Left lung (tissue), 4 donors: ENCODE measurements at regions not wholly inside any gene's neighbourhood (a gene's known extent, or its start where the extent isn't known, plus 50 kb on each side); places are given as distances from the start of the nearest gene placed in this dataset.

Experiments used
- ATAC-seq: fragments of 200-7000 bp; cut with Tn5 transposase; one replicate; pipeline ENCODE4 v1.9.1; 2020; ENCODE audit warnings: moderate library complexity
- DNase-seq, 4 donors: peaks; one replicate each; pipeline ENCODE4 v3.0.0-alpha.2; 2013 to 2020
- H3K27ac ChIP-seq, 2 donors: fragments of 200-600 bp; sonication (generic) in 1 of 2; one replicate each; pipeline versions ENCODE4 v1.5.0 to v1.8.0; 2020 to 2021
- H3K27me3 ChIP-seq, 2 donors: fragments of 200-600 bp; sonication (generic) in 1 of 2; one replicate each; pipeline versions ENCODE4 v1.5.0 to v1.8.0; 2020 to 2021
- H3K36me3 ChIP-seq, 2 donors: fragments of 200-600 bp; sonication (generic) in 1 of 2; one replicate each; pipeline versions ENCODE4 v1.5.0 to v1.8.0; 2020 to 2021
- H3K4me1 ChIP-seq, 2 donors: fragments of 200-600 bp; one replicate each; pipeline ENCODE4 v1.8.0; 2021
- H3K4me3 ChIP-seq, 2 donors: fragments of 200-600 bp; sonication (generic) in 1 of 2; one replicate each; pipeline versions ENCODE4 v1.5.0 to v1.8.0; 2020 to 2021; ENCODE audit warnings: mild to moderate bottlenecking in 1 of 2
- H3K9me3 ChIP-seq, 2 donors: fragments of 200-600 bp; sonication (generic) in 1 of 2; one replicate each; pipeline versions ENCODE4 v1.5.0 to v1.8.0; 2020 to 2021
- intact Hi-C, 2 donors: fragments of 100-400 bp; cut with DNase I; formaldehyde crosslinking; loops; one replicate each; pipeline versions ENCODE4 v1.11.2 to v1.14.2; 2022
- TF ChIP-seq, protein P1 (sequence below), 2 donors: fragments of 200-600 bp; sonication (generic) in 1 of 2; IDR thresholded peaks; one replicate each; pipeline versions ENCODE4 v1.5.0 to v1.8.0; 2021; ENCODE audit warnings: antibody characterized with exemption in 2 of 2
- donor health status: DM: no; HTN: yes; CAD: no.
- donor health status: DM: no; HTN: no; CAD: no.

DNA sequence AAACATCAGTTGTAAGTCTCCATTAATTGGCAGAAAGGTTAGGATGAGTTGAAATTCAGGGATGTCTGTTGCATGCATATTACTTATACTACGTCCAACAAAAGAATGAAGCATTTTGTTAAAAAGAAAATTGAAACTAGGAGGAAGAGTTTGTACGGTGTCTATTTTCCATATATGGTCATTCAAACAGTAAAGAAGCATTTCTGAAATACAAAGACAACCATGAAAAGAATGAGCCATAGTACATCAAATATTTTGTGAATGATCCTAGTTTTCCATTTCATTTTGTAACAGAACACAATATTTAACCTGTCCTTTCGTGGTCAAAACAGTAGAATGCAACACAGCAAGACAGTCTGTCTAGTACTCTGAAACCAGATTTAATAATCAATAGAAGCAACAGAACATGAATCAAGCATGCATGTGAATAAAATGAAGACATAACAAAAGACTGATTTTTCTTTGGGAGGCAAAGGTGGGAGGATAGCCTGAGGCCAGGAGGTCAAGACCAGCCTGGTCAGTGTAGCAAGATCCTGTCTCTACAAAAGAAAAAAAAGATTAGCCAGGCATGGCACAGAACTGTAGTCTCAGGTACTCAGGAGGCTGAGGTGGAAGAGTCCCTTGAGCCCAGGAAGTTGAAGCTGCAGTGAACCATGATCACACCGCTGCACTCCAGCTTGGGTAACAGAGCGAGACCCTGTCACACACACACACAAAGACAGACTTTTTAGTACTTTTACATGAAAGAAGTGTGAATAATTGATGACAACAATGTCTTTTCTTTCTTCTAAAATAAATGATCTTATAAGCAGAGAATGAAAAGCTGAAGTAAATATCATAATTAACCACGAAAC is 156.0 kb downstream of the LRIG3 start:
- no peak for ATAC-seq
- no peak overlapping the region for H3K27ac ChIP-seq
- no peaks in the 10 kb centered on the region for H3K27me3 ChIP-seq
- peaks cover 0 to 7% of the 10 kb centered on the region in 2 donors for H3K9me3 ChIP-seq
- intact Hi-C loops = no loop called here
- TF ChIP-seq, protein P1, sequence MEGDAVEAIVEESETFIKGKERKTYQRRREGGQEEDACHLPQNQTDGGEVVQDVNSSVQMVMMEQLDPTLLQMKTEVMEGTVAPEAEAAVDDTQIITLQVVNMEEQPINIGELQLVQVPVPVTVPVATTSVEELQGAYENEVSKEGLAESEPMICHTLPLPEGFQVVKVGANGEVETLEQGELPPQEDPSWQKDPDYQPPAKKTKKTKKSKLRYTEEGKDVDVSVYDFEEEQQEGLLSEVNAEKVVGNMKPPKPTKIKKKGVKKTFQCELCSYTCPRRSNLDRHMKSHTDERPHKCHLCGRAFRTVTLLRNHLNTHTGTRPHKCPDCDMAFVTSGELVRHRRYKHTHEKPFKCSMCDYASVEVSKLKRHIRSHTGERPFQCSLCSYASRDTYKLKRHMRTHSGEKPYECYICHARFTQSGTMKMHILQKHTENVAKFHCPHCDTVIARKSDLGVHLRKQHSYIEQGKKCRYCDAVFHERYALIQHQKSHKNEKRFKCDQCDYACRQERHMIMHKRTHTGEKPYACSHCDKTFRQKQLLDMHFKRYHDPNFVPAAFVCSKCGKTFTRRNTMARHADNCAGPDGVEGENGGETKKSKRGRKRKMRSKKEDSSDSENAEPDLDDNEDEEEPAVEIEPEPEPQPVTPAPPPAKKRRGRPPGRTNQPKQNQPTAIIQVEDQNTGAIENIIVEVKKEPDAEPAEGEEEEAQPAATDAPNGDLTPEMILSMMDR (IDR thresholded peaks at IDR 0.05) = no peak
- no peak for DNase-seq
- no peak overlapping the region for H3K4me3 ChIP-seq
- no peaks in the 10 kb centered on the region for H3K36me3 ChIP-seq
- no peaks in the 10 kb centered on the region for H3K4me1 ChIP-seq

DNA sequence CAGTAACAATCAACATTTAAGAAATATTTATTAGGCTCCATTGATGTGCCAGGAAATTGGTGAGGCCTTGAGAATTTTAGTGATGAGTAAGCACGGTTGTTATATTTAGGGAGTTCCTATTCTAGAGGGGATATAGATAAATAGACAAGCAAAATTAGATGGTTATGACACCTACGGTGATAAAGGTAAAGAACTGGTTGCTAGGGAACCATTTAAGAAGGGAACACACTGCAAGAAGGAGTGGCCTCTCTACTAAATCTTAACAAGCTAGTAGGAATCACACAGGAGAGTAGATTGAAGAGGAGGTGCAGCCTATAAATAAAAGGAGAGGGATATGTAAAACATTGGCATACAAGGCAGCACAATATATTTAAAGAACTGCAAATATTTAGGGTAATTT is 155.2 kb downstream of the LRIG3 start:
- Histone ChIP-seq H3K27ac (no peak overlapping the region), H3K36me3 (no peaks in the 10 kb centered on the region), H3K4me3 (no peak overlapping the region), H3K27me3 (no peaks in the 10 kb centered on the region), H3K4me1 (no peaks in the 10 kb centered on the region), H3K9me3 (peaks cover 0 to 7% of the 10 kb centered on the region in 2 donors)
- intact Hi-C loops = no loop called here
- TF ChIP-seq, protein P1 (IDR thresholded peaks at IDR 0.05) = no peak
- ATAC-seq = peak; percentile 56
- no peak for DNase-seq

DNA sequence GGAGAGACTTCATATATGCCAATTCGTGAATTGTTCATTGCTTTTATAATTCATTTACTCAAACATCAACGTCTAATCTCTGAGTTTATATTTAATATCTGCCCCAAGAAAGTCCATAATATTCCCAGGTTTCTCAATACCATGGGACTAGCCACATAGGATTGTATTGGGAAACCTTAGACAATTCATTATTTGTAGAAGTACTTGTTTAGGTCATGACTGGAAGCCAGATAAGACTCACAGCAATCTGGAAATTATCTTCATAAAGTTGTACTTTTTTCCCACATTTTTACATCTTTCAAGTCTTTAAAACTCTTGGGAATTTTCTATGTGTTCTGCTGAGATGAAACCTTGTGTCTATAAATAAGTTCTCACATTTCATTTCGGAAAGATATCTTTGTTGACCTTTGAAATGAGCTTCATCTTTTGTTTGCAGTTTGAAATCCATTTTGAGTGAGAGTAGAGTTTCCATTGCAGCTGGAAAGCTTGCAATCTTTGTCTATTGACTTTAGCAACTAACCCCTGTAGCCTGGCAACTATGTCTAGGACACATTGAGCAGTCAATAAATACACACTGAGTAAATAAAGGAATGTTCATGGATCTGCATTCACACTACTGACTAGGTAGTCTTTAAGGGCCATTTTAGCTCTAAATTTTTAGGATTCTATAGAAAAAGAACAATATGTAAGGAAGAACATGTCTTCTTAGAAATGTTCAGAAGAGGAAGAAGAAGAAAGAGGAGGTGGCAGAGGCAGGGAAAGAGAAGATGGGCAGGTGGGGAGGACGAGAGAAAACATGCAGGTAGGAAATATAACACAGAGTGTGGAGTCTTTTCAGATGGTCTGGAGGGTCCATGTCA is 154.4 kb downstream of the LRIG3 start:
- no peaks in the 10 kb centered on the region for H3K36me3 ChIP-seq
- H3K9me3 ChIP-seq = peaks cover 0 to 11% of the 10 kb centered on the region in 2 donors
- H3K4me3 ChIP-seq = no peak overlapping the region
- H3K4me1 ChIP-seq = no peaks in the 10 kb centered on the region
- H3K27me3 ChIP-seq = no peaks in the 10 kb centered on the region
- peak in 1 of 4 donors; percentile 8 for DNase-seq
- peak; percentile 84 for ATAC-seq
- intact Hi-C loops = no loop called here
- H3K27ac ChIP-seq = no peak overlapping the region
- TF ChIP-seq, protein P1 (IDR thresholded peaks at IDR 0.05) = no peak

DNA sequence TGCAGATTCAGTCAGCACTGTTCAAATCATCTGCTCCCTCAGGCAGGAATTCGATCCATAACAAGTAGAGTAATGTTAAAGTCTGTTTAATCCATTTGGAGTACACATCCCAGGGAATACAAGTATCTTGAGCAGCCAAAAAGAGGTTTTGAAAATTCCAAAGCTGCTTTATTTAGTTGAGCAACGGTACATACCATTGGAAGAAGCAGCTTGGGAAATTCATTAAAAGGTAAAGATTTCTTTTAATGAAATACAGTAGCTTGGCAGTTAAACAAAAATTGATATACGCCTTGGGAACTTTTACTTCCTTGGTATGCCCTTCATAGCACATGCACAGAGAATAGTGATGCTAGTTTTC is 153.8 kb downstream of the LRIG3 start:
- TF ChIP-seq, protein P1 (IDR thresholded peaks at IDR 0.05) = no peak
- H3K27ac ChIP-seq = no peak overlapping the region
- DNase-seq (no peak), ATAC-seq (no peak)
- intact Hi-C loops = no loop called here
- H3K4me3 ChIP-seq = no peak overlapping the region
- no peaks in the 10 kb centered on the region for H3K36me3 ChIP-seq
- H3K9me3 ChIP-seq = peaks cover 0 to 15% of the 10 kb centered on the region in 2 donors
- no peaks in the 10 kb centered on the region for H3K4me1 ChIP-seq
- no peaks in the 10 kb centered on the region for H3K27me3 ChIP-seq

DNA sequence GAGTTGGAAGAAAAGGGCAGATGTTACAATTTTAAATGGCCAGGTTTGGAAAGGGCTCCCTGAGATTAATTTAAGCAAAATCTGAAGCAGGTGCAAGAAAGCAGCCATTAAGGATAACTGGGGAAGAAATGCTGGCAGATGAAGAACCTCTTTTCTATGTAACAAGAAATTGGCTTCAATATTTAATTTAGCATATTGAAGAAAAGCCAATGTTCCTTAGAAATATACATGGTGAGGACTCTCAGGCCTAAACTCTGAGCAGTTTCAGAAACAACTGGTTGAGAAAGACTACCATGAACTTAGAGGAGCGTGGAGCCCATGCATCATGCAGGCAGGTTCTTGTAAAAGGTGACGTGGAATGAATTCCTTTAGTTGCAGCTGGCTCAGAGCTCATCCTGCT is 152.8 kb downstream of the LRIG3 start:
- intact Hi-C loops = no loop called here
- Histone ChIP-seq H3K36me3 (no peaks in the 10 kb centered on the region), H3K27me3 (no peaks in the 10 kb centered on the region), H3K4me1 (no peaks in the 10 kb centered on the region), H3K9me3 (peaks cover 0 to 16% of the 10 kb centered on the region in 2 donors), H3K4me3 (no peak overlapping the region), H3K27ac (no peak overlapping the region)
- TF ChIP-seq, protein P1 (IDR thresholded peaks at IDR 0.05) = no peak
- no peak for DNase-seq
- ATAC-seq = no peak
